ENCODE measurements at regions not wholly inside any gene's neighbourhood (a gene's known extent, or its start where the extent isn't known, plus 50 kb on each side); places are given as distances from the start of the nearest gene placed in this dataset.

DNA sequence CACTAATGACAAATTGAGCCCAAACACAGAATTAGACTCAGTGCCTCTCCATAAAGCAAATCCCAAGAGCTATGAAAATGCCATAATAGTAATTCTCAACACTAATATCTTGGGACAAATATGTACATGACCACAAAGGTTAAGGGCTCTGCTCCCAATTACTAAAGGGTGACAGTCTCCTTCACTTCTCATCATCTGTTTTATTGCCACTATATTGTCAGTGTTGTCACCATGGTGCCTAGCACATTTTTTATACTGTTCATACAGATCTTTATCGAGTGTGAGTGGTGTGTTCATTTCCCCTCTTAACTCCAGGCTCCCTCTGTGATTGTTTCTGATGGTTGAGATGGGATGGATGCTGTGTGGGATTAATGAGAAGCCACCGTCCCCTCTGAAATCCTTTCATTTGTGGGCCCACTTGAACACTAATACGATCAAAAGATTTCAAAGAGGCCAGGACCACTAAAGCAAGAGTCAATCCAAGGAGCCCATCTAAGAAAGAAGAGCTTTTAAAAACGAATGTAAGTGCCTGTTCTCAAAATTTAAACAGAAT lies 277.7 kb downstream of the GXYLT1 start:
- TF ChIP-seq CTCF (IDR thresholded peaks at IDR 0.05) (no peak), ZFX (IDR thresholded peaks at IDR 0.05; ENCODE audit: borderline replicate concordance) (no peak)
